Posterior cingulate gyrus (tissue), 11 donors: ENCODE measurements at regions not wholly inside any gene's neighbourhood (a gene's known extent, or its start where the extent isn't known, plus 50 kb on each side); places are given as distances from the start of the nearest gene placed in this dataset.
"Not testable (repeated sequence)": the region's sequence is repeated elsewhere in the genome, so short reads cannot be mapped to it uniquely, and the experiment has no call there.

Source experiments
- DNase-seq, 10 donors: peaks; one replicate each; pipeline versions ENCODE4 v3.0.0 to v3.0.0-alpha.2; 2020 to 2021; ENCODE audit warnings: mixed read lengths in 3 of 10
- intact Hi-C: fragments of 100-400 bp; cut with DNase I; formaldehyde crosslinking; loops from one replicate; pipeline ENCODE4 v1.15.1; 2023

DNA sequence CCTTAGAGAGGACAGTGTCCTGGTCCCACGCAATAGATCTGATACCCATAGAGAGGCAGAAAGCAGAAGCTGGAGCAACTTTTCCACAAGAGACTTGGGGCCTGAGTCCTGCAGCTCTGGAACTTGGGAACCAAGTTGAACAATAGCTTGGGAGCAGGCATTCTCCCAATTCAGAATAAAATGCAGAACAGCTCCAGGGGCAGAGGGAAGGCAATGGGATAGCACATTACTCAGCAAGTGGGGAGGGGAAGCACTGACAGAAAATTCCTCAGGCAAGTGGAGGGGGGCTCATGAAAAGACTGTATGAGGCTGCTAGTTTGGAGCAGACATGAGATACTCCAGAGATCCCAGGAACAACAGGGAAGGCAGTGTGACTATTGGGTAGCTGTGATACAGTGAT lies 513.6 kb downstream of the HINT1 start:
- no peak for DNase-seq
- intact Hi-C loops, result no loop called here

DNA sequence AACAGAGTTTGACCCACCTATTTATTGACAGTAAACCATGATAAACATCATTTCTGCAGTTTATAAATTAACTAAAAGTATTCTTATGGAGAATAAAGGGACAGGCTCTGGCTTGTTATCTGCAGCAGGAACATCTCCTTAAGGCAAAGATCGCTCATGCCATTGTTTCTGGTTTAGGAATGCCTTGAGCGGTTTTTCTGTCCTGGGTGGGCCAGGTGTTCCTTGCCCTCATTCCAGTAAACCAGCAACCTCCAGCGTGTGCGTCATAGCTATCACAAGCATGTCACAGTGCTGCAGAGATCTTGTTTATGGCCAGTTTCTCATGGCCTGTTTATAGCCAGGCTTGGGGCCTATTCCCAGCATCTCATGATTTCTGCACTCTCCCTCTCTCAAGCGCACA lies 521.7 kb downstream of the HINT1 start:
- no peak for DNase-seq
- intact Hi-C loops, result no loop called here

DNA sequence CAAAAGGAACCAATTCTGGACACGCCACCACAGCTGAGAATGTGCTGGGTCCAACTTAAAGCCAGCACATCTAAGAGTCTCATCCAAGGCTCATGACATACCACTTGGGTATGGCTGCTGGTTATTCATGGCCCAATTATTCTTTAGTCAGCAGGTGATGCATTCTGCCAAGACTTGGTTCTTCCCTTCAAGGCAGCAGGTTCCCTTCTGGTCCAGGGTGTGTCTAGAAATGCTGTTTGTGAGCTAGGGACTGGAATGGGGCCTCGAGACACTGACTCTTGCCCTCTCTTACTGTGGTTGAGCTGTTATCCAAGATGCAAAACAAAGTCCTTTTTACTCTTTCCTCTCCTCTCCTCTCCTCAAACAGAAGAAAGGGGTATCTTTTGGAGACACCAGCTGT lies 522.6 kb downstream of the HINT1 start:
- intact Hi-C loops, result no loop called here
- no peak for DNase-seq

DNA sequence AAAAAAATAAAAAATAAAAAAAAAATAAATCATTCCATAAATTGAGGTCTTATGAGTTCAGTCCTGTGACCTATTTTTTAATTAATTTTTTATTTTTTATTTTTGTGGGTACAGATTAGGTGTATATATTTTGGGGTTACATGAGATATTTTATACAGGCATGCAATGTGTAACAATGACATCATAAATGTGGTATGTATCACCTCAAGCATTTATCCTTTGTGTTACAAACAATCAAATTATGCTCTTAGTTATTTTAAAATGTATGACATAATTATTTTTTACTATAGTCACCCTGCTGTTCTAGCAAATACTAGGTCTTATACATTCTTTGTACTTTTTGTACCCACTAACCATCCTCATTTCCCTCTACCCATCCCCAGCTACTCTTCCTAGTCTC lies 537.9 kb downstream of the HINT1 start:
- intact Hi-C loops, result no loop called here

DNA sequence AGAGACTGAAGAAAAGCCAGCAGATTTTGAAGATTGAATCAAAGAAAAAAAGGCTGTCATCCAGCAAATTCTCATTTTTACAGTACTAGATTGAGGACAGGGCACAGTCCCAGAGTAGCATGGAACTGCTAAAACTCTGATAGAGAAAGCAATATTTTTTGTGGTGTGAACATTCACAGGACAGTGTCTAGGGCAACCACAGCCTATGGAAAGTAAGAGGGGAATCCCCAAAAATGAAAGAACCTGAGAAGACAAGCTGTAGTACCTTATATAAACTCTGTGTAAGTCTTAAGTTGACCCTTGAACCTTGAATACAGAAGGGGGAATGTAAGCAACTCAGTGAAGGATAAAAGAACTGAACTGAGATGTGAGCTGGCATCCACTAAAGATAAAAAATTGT lies 540.3 kb downstream of the HINT1 start:
- intact Hi-C loops, result no loop called here
- no peak for DNase-seq

More for the DNA sequence above, 537.9 kb downstream of the HINT1 start:
- DNase-seq, result no peak

DNA sequence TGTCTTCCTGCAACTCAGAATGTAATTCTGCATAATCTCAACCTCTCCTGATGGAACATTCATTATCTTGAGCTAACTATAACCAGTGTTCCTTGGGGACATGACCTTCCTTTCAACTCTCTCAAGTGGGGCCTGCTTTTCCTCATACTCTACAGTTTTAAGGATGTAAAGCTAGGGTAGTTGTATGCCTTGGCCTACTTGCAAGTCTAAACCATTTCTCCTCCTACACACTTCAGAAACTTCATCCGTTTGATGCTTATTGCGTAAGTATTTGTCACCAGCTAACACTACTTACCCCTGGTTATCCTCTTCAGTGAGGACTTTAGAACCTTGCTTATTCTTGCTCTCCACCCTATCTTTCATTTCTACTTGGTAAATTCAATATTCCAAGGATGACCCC lies 548.9 kb downstream of the HINT1 start:
- no peak for DNase-seq
- intact Hi-C loops, result no loop called here

DNA sequence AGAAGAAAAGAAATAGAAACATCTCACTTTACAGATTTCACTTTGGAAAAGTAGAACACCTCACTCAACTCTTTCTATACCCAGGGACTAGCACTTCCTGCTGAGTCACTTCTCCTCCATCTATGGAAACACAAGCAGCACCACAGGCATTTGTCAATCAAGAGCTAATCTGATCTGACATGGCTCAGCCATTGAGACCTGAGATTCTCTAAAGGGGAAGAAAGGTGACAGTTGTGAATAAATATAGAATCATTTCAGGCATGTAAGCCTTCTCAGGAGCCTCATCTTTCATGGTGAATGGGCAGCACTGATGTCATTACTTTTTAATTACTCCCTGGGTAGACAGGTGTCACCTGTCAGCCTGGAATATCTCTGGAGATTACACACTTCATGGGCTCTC lies 559.8 kb downstream of the HINT1 start:
- no peak for DNase-seq
- intact Hi-C loops, result no loop called here

DNA sequence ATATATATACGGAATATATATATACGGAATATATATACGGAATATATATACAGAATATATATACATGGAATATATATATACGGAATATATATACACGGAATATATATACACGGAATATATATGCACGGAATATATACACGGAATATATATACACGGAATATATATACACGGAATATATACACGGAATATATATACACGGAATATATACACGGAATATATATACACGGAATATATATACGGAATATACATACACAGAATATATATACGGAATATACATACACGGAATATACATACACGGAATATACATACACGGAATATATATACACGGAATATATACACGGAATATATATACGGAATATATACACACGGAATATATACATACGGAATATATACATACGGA lies 568.4 kb downstream of the HINT1 start:
- DNase-seq, intact Hi-C loops: not testable (repeated sequence)

DNA sequence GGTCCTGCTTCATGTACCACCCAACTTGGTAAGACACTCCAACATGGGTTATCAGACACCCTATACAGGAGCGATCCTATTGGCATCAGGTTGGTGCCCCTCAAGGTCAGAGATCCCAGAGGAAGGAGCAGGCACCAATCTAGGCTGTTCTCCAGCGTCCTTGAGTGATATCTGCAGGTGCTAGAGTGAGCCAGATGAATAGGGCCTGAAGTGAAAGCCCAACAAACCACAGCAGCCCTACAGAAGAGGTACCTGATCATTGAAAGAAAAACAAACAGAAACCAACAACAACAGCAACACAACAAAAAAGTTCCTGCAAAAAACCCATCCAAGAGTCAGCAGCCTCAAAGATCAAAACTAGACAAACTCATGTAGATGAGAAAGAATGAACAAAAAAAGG lies 584.8 kb downstream of the HINT1 start:
- intact Hi-C loops, result no loop called here
- DNase-seq, result no peak

DNA sequence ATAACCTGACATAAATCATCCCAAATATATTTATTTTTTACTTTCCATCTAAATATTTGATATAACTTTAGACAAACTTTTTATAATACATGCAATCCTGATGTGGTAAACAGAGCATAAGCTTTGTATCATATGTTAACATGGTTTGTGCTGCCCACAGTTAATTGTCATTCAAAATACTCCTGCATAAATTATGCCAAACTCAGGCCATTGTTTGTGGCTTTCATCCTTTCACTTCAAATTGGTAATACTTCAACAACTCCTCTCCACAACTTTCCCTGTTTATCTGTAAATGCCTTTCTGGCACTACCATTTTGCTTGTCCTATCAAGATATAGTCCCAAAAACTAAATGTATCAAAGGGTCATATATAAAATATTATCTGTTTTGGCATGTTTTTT lies 586.7 kb downstream of the HINT1 start:
- intact Hi-C loops, result no loop called here
- no peak for DNase-seq

DNA sequence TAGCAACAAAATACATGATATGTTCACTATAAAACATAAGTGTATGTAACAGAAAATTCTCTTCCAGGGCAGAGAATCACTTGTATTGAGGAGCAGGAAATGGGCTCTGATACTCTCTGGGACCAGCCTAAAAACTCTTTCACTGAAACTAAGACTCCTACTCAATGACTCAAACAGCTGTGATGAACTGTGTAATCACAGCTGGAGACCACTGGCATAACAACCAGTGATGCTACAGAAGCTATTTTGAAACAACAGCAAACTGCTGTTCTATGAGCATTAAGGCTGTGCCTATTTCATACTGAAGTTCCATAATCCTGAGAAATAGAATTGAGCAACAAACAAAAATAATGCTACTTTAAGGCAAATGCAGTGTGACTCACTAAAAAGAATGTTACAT lies 594.0 kb downstream of the HINT1 start:
- no peak for DNase-seq
- intact Hi-C loops, result no loop called here

DNA sequence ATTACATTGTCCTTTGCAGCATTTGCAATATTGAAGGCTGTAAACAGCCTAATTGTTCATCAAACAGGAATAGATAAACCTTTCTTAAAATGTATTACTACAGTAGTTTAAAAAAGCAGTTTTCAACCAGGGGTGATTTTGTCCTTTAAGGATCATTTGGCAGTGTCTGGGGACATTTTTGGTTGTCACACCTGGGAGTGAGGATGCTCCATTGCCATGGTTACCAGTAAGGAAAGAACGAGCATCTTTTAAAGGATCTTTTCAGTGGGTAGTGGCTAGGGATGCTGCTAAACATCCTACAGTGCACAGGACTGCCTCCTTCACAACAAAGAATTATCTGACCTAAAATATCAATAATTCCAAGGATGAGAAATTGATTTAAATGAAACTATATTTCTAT lies 596.3 kb downstream of the HINT1 start:
- intact Hi-C loops, result no loop called here
- no peak for DNase-seq

DNA sequence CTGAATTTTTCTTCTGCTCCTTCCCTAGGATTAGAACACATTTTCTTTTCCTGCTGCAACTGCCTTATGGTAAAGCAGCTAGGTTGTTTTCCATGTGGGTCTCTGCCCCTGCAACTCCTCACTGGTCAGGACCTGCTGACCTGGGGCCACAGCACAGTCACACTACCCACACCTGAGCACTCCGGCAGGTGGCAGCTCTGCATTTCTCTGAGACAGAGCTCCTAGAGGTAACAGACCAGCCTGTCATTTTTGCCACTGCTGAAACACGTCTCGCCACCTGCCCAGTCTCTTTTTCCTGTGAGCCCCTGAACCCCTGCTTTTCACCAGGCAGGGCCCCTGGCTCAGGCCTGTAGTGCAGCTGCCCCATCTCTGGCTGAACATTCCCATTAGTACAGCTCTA lies 609.6 kb downstream of the HINT1 start:
- intact Hi-C loops, result no loop called here
- DNase-seq, result no peak

DNA sequence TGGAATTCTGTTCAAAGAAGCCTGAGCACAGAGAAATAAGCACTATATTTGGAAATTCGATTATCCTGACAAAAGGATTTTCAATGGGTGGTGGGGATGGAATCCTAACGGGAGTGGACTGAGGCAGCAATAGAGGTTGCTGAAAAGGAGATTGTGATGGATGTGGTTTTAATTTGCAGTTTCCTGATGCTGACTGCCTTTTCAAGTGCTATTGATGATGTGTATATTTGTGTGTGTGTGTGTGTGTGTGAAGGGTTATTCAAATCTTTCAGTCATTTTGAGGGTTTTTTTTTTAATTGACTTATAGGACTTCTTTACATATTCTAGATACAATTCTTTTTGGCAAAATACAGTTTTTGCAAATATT lies 614.5 kb downstream of the HINT1 start:
- DNase-seq, result no peak

DNA sequence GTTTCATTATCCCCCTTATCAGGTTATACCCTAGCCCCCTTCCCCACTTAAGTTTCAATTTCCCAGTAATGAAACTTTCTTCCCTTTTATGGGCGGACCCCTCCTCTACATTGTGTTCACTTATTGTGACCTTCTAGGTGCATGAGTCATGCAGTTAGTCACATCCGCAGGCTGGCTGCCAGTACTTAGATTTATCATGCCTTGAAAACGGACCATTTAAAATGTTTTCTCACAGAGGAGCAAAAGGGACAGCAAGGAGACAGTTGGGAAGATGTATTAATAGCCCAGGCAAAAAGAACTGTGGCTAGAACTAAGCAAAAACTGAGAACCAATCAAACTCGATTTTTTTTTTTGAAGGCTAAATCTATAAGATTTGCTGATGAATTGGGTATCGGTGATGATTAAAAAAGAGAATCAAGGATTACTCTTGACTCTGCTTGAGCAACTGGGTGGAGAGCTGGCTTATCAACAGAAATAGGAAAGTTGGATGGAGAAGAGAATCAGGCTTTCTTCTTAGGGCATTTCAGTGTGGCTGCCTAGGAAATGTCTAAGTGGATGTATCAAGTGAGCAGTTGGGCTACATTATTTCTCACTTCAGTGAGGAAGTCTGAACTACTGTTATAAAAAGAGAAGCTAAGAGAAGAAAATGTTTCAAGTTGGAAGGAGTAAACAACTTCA lies 615.0 kb downstream of the HINT1 start:
- no peak for DNase-seq

More for the DNA sequence above, 614.5 kb downstream of the HINT1 start:
- intact Hi-C loops, result no loop called here

DNA sequence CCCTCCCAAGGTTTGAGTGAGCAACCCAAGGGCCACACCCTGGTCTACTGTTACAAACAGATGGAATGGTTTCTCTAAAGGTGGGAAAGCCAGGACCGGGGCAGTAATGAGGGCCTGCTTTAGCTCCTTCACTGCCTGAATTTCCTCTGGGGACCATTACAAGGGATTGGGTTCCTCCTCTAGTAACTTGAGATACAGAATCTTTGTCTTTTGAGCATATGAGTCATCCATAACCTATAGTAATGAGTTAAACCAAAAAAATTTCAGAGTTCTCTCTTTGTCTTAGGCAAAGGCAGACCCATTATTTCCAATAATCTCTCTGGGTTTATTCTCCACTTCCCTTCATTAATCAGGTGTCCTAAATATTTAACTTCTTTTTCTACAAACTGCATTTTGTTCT lies 618.8 kb downstream of the HINT1 start:
- intact Hi-C loops, result no loop called here
- DNase-seq, result no peak

More for the DNA sequence above, 615.0 kb downstream of the HINT1 start:
- intact Hi-C loops, result no loop called here

DNA sequence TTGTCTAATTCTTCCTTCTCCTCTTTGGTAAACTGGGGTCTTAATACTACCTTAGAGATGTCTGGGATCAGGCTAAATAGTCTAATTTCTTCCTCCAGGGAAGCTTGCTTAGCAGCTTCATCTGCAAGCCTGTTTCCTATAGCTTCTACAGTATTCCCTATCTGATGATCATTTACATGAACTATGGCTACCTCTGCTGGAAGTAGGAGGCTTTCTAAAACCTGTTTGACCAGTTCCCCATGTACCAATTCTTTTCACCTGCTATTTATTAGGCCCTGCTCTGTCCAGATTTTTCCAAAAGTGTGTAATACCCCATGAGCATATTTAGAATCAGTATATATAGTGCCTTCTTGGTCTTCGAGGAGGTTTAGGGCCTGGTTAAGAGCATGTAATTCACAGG lies 619.8 kb downstream of the HINT1 start:
- intact Hi-C loops, result no loop called here
- DNase-seq, result no peak

DNA sequence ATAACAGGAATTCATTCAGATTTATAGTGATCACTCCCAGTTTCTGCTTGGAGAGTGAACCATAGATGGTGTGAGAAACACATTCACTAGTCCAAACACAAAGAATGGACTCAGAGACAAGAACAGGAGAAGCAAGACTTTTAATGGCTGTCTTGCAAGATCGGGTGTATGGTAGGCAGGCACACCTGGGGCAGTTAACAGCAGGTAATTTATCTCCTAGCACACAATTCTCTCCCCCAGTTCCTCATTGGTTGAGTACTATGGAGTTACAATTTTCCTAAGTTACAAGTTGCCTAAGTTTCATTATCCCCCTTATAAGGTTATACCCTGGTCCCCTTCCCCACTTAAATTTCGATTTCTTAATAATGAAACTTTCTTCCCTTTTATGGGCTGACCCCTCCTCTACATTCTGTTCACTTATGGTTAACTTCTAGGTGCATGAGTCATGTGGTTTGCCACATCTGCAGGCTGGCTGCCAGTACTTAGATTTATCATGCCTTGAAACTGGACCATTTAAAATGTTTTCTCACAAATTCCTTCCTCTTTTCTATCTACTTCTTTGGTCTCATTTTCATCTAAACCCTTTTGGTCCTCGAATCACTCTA lies 623.3 kb downstream of the HINT1 start:
- DNase-seq, result no peak
- intact Hi-C loops, result no loop called here

DNA sequence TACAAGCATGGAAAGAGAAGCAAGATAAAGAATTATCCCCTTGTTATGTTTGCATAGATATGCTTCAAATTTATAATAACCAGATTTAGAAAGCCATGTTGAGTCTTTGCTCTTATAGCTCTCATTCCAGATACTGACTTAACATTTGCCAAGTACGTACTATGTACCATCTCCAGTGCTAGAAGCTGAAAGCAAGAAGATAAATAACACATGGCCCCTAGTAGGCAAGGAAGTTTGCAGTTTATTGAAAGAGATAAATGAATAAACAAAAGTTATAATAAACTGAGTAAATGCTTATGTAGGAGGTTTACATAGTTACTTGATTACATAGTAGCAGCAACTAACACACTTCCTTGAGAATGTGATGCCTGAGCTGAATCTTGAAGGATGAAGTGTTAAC lies 628.4 kb downstream of the HINT1 start:
- intact Hi-C loops, result no loop called here
- no peak for DNase-seq

DNA sequence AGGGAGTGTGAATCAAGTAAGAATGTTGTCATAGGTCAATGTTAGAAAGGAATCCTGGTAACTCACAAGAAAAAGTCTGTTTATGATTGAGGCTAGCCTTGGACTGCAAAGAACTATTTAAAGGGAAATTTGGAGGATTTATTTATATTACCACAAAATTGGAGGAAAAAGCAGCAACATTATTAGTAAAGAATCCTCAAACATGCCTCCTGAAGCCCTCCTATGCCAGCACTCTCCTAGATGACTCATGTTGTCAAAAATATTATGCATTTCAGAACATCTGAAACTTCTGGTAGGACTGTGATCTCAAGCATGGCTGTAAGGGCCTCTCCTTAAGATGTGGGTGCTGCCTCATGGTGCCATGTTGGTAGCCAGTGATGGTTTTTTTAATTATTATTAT lies 628.5 kb downstream of the CHSY3 start:
- intact Hi-C loops, result no loop called here

DNA sequence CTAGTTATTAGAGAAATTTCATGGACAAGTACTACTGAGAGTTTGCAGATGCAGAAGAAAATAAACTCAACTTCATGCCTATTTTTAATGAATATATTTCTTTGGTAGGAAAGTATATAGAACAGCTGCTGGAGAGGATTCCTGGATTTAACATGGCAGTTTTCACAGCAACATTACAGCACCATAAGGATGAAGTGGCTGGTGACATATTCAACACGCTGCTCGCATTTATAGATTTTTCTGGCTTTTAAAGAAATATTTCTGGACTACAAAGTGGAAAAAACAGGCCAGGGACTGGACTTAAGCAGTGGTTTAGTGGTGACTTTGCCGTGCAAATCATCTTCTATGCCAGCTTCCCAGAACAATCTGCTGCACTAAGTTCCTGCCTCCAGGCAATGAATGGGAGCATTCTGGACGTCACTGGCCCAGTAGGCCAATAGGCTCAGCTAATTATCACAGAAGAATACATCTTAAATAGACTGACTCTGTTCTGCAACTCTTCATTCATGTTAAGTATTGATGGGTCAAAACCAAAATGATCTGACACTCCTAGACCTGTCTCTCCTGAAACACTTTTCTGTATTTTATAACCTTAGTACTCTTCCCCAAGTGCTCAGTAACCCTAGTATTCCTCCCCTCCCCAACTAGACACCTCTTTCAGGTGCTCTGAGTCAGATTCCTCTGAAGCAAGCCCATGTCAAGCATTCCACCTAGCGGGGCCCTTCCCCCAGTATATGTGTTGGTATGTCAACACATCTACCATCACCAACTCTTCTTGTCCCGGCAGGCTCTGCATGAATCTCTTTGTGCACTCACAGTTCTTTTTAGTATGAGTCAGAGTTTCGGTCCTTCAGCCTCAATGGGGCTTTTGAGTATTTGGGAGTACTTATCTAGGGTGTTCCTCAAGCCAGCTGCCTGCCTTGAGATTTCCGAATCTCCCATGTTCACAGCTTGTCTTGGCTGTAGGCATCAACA lies 625.5 kb downstream of the CHSY3 start:
- intact Hi-C loops, result no loop called here
- DNase-seq, result no peak

More for the DNA sequence above, 628.5 kb downstream of the CHSY3 start:
- no peak for DNase-seq

DNA sequence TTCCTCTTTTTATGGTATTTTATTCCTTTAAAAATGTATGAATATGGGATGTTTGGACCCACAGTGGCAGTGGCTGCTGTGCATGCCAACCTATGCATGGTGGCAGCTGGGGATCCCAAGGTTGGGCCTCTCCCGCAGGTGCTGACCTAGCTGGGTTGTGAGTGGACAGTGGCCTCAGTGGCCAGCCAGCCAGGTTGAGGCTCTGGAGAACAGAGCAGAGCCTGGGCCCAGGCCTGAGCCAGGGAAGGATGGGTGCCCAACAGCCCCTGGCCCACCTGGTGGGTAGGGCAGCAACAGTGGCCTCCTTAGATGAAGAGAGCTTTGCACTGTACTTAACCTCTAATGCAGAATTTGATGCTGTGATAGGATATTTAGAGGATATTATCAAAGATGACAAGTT lies 624.8 kb downstream of the CHSY3 start:
- peak in 2 of 10 donors; percentile 77 for DNase-seq
- intact Hi-C loops, result no loop called here
